Calu3 (cell line): ENCODE measurements at regions not wholly inside any gene's neighbourhood (a gene's known extent, or its start where the extent isn't known, plus 50 kb on each side); places are given as distances from the start of the nearest gene placed in this dataset.

Source experiments
- BruUV-seq: library from RNA; stranded (reverse); fragments of 400-500 nt; replicated peaks from 2 replicates; lab custom pipeline; 2021; lab: Mats Ljungman, UMichigan
- CTCF ChIA-PET: fragments of 300-600 bp; sonication (Branson Sonifier 250); formaldehyde crosslinking; loops from one replicate; lab custom pipeline; 2022; ENCODE audit warnings: antibody characterized with exemption; lab: Charles Lee
- DNase-seq: peaks from one replicate; pipeline ENCODE4 v3.0.0; 2022
- H3K27ac Mint-ChIP-seq: one replicate; pipeline ENCODE4 v1.8.0; 2022; ENCODE audit warnings: mixed read lengths; ENCODE audit not compliant: unreplicated experiment
- H3K27me3 Mint-ChIP-seq: one replicate; pipeline ENCODE4 v1.8.0; 2022; ENCODE audit warnings: mixed read lengths; ENCODE audit not compliant: unreplicated experiment
- H3K36me3 Mint-ChIP-seq: one replicate; pipeline ENCODE4 v1.8.0; 2022; ENCODE audit warnings: mild to moderate bottlenecking, moderate library complexity, mixed read lengths; ENCODE audit not compliant: insufficient read depth, unreplicated experiment
- H3K4me1 Mint-ChIP-seq: one replicate; pipeline ENCODE4 v1.8.0; 2022; ENCODE audit warnings: mild to moderate bottlenecking, low read depth, mixed read lengths; ENCODE audit not compliant: unreplicated experiment
- H3K4me3 Mint-ChIP-seq: one replicate; pipeline ENCODE4 v1.8.0; 2022; ENCODE audit warnings: mild to moderate bottlenecking, low read depth, moderate library complexity, mixed read lengths; ENCODE audit not compliant: unreplicated experiment
- H3K9me3 Mint-ChIP-seq: one replicate; pipeline ENCODE4 v1.8.0; 2022; ENCODE audit warnings: low read depth, mixed read lengths; ENCODE audit not compliant: unreplicated experiment
- CTCF ChIP-seq: fragments of 200-600 bp; IDR thresholded peaks from one replicate; pipeline ENCODE4 v1.8.0; 2022; ENCODE audit warnings: antibody characterized with exemption; ENCODE audit not compliant: unreplicated experiment
- intact Hi-C: fragments of 100-400 bp; cut with micrococcal nuclease; formaldehyde crosslinking; loops from one replicate; pipeline ENCODE4 v1.10.0; 2022; ENCODE audit not compliant: unreplicated experiment

- no peaks in the 10 kb centered on the region for H3K27me3 Mint-ChIP-seq
- H3K4me3 Mint-ChIP-seq: no peak overlapping the region
- H3K9me3 Mint-ChIP-seq: peaks cover 3% of the 10 kb centered on the region
- no peaks in the 10 kb centered on the region for H3K4me1 Mint-ChIP-seq
- CTCF ChIA-PET: no interaction called here
- no peak for DNase-seq
- no TSS peak for BruUV-seq
- TF ChIP-seq CTCF: no peak
- H3K27ac Mint-ChIP-seq: no peak overlapping the region
- intact Hi-C loops: no loop called here
- H3K36me3 Mint-ChIP-seq: no peaks in the 10 kb centered on the region
Observed at GRCh38 chr2:125455110-125455509, 1200.8 kb upstream of the GYPC start.

DNA sequence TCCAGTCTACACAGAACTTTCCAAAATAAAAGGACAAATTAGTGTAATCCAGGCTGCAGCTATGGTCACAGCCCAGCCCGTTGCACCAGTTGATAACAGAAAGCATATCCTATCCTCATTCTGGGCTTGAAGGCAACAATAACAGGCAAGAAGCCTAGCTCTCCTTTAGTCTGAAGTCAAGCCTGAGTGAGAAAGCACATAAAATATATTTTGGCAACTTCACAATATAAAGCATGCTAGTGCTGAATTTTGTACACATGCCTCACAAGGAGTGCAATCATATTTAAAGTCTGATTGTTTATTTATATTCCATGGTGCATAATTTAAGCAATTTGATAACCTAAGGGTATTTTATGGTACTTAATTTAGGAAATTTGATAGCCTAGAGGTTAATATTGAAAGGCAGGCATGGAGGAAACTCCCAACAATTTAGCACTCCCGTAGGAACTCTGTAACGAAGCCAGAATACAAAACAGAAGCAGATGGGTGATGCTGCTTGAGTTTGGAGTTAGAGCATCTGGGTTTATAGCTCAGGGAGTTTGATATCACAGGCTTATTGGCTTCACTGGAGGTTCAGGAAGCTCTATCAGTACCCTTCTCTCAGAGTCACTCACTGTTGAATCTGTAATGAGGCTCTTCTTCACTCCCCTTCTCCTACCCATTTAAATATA, 1199.1 kb upstream of the GYPC start:
- CTCF ChIA-PET: no interaction called here
- Mint-ChIP-seq H3K4me1 (no peaks in the 10 kb centered on the region), H3K9me3 (peaks cover 3% of the 10 kb centered on the region)

DNA sequence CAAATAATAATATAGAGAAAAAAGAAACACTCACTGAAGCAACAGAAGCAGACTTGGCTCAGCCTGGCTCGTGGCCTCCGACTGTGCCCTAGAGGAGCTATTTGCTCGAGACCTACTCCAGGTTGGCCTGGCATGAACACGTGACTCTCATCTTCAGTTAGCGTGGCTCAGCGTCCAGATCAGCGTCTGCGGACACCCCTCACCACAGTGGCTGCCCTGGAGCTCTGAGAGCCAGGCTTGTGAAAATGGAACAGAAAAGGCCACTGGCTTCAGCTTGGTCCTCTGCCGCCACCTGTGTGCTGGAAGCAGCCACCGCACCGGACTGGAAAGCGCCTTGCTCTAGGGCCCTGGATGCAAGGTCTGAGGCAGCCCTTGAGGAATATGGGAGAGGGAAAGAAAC, 1184.0 kb upstream of the GYPC start:
- intact Hi-C loops: no loop called here
- BruUV-seq: no TSS peak
- no peak for TF ChIP-seq CTCF
- Mint-ChIP-seq H3K4me1 (no peaks in the 10 kb centered on the region), H3K27me3 (no peaks in the 10 kb centered on the region), H3K4me3 (no peak overlapping the region), H3K36me3 (no peaks in the 10 kb centered on the region), H3K27ac (no peak overlapping the region), H3K9me3 (peaks cover 20% of the 10 kb centered on the region)
- no peak for DNase-seq
- CTCF ChIA-PET: interaction anchor here (0.6 kb wide), 1 partner anchor 347 kb away, joined by 6 read pairs; no protein-coding TSS in a partner anchor

More for the DNA sequence above, 1199.1 kb upstream of the GYPC start:
- intact Hi-C loops: no loop called here
- no peak for DNase-seq
- no peak overlapping the region for H3K27ac Mint-ChIP-seq
- no peaks in the 10 kb centered on the region for H3K36me3 Mint-ChIP-seq
- H3K4me3 Mint-ChIP-seq: no peak overlapping the region
- no TSS peak for BruUV-seq
- no peak for TF ChIP-seq CTCF
- no peaks in the 10 kb centered on the region for H3K27me3 Mint-ChIP-seq

GRCh38 chr2:125479143-125479636, 1176.8 kb upstream of the GYPC start:
- DNase-seq: no peak
- H3K27me3 Mint-ChIP-seq: no peaks in the 10 kb centered on the region
- no peaks in the 10 kb centered on the region for H3K4me1 Mint-ChIP-seq
- CTCF ChIA-PET: no interaction called here
- no peak overlapping the region for H3K27ac Mint-ChIP-seq
- intact Hi-C loops: no loop called here
- H3K36me3 Mint-ChIP-seq: no peaks in the 10 kb centered on the region
- peaks cover 17% of the 10 kb centered on the region for H3K9me3 Mint-ChIP-seq
- no peak overlapping the region for H3K4me3 Mint-ChIP-seq
- no peak for TF ChIP-seq CTCF
- BruUV-seq: no TSS peak
